Upper lobe of left lung (tissue), 4 donors: ENCODE measurements at regions not wholly inside any gene's neighbourhood (a gene's known extent, or its start where the extent isn't known, plus 50 kb on each side); places are given as distances from the start of the nearest gene placed in this dataset.

Experiments used
- CTCF ChIP-seq, 6 experiments: fragments of 450-650 bp in 4 of 6; fragments of 200-600 bp in 2 of 6; sonication (generic) in 2 of 6; IDR thresholded peaks; one replicate each; pipeline ENCODE4 v1.5.1; 2016 to 2019; ENCODE audit warnings: antibody characterized with exemption in 6 of 6
- EP300 ChIP-seq, 4 donors: sonication (generic); formaldehyde crosslinking; IDR thresholded peaks; one replicate each; pipeline ENCODE4 v1.5.1; 2017; ENCODE audit warnings: antibody characterized with exemption in 4 of 4, control low read depth in 2 of 4
- POLR2A ChIP-seq, 4 donors: fragments of 450-650 bp; IDR thresholded peaks; one replicate each; pipeline ENCODE4 v1.5.1; 2016 to 2017; ENCODE audit warnings: antibody characterized with exemption in 4 of 4, mild to moderate bottlenecking in 2 of 4
- POLR2AphosphoS5 ChIP-seq, 2 donors: sonication (generic); formaldehyde crosslinking; IDR thresholded peaks; one replicate each; pipeline ENCODE4 v1.5.1; 2017; ENCODE audit warnings: antibody characterized with exemption in 2 of 2

GRCh38 chr4:84058201-84058600 is 440.9 kb downstream of the NKX6-1 start:
- TF ChIP-seq POLR2A (IDR thresholded peaks at IDR 0.05) (no peak), CTCF (IDR thresholded peaks at IDR 0.05) (no peak), EP300 (IDR thresholded peaks at IDR 0.05) (no peak), POLR2AphosphoS5 (IDR thresholded peaks at IDR 0.05) (no peak)
